Iris pigment epithelial cell (primary cell): ENCODE measurements at regions not wholly inside any gene's neighbourhood (a gene's known extent, or its start where the extent isn't known, plus 50 kb on each side); places are given as distances from the start of the nearest gene placed in this dataset.

Experiments
- DNase-seq: peaks from one replicate; pipeline ENCODE4 v3.0.0-alpha.2; 2011; ENCODE audit warnings: low read depth

DNA sequence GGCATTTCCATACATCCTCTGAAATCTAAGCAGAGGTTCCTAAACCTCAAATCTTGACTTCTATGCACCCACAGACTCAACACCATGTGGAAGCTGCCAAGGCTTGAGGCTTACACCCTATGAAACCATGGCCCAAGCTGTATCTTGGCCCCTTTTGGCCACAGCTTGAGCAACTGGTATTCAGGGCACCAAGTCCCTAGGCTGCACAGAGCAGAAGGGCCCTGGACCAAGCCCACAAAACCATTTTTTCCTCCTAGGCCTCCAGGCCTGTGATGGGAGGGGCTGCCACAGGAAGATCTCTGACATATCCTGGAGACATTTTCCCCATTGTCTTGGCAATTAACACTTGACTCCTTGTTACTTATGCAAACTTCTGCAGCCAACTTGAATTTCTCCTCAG, 54.4 kb upstream of the IL12A start:
- DNase-seq: no peak

DNA sequence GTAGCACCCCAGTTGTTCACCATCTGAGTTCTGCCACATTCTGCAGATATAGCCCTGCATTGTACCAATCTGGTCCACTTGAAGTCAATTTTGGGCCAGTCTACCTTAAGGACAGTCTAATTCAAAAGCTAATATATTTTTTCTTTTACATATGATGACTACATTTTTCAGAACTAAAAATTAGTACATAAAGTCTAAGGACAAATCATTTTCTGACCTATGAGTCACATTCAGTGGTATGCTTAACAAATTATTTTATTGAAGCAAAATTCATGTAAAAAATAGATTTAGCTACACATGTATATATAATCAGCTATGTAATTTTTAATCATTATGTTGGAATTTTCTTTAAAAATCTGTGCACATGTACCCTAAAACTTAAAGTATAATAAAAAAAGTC, 52.1 kb upstream of the IL12A start:
- peak; percentile 42 for DNase-seq

DNA sequence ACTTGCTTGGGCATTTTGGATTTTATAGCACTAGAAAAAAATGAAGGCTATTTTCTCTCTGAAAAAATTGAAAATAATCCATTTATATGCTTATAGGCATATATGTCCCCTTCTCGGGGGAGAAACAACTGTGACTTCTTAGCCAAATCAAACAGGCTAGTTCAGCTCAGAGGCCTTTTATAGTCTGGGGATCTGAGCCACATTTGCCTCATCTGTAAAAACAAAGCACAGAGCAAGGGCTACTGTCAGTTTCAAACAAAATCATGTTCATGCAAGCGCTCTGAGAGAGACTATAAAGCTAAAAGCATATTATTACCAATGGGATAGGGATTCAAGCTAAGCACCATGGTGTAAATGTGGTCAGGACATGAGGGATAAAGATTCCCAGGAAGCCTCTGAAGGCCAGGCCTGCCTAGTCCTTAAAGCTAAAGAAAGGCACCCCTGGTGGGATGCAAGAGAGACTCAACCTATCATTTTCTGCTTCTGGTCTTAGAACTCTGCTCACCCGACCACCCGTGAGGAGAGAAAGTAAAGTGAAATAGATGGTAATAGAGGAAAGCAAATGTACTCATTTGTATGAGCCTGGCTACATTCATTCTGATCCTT, 51.0 kb upstream of the IL12A start:
- no peak for DNase-seq

DNA sequence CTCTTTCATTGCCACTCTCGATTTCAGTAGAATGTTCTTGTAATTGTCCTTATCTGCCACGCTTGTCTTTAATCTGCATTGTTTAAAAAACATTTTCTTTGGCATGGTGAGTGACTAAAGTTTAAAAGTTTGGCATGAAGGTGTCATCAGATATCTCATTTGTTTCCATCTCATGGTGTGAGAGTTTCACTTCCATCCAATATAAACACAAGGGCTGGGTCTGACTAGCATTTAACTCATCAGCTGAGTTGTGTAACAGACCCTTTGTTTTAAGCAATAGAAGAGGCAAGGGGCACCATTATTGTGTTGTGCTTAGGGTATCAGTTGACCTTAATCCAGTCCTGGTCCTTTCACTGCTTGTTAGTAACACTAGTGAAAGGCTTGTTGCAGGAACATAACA, 49.9 kb upstream of the IL12A start:
- peak; percentile 66 for DNase-seq
